K562 (cell line): ENCODE measurements at regions not wholly inside any gene's neighbourhood (a gene's known extent, or its start where the extent isn't known, plus 50 kb on each side); places are given as distances from the start of the nearest gene placed in this dataset.
A peak's percentile ranks its signal among the peaks of the same experiment; 100 is the strongest.

ENCODE experiments used
- E2F1 ChIP-seq: sonication (generic); formaldehyde crosslinking; IDR thresholded peaks from 2 replicates; pipeline ENCODE4 v1.8.1; 2023; ENCODE audit warnings: mild to moderate bottlenecking, missing genetic modification reagents, moderate library complexity
- HBP1 ChIP-seq: fragments of 450-650 bp; formaldehyde crosslinking; IDR thresholded peaks from 2 replicates; pipeline ENCODE4 v1.4.0; 2022; ENCODE audit warnings: missing genetic modification characterization
- HCFC1 ChIP-seq: IDR thresholded peaks from 2 replicates; pipeline ENCODE4 v1.6.1; 2012; ENCODE audit warnings: low read depth, low read length, improper control_type of control experiment
- HNRNPH1 ChIP-seq: fragments of 200-400 bp; formaldehyde crosslinking; optimal IDR thresholded peaks from 2 replicates; pipeline ENCODE3; 2017; ENCODE audit warnings: low read depth, mild to moderate bottlenecking, low read length, moderate library complexity
- MIER1 ChIP-seq: fragments of 450-650 bp; IDR thresholded peaks from 2 replicates; pipeline ENCODE4 v1.6.1; 2016; ENCODE audit warnings: antibody characterized with exemption, mild to moderate bottlenecking, low read depth
- SMC3 ChIP-seq: conservative IDR thresholded peaks from 2 replicates; pipeline ENCODE4 v1.6.1; 2011; ENCODE audit warnings: low read depth, low read length, improper control_type of control experiment; ENCODE audit not compliant: insufficient read depth
- SOX6 ChIP-seq: fragments of 450-650 bp; IDR thresholded peaks from 2 replicates; pipeline ENCODE4 v1.6.1; 2014; ENCODE audit warnings: mild to moderate bottlenecking
- STAT5B ChIP-seq: fragments of 250-450 bp; sonication (Bioruptor Pico); IDR thresholded peaks from 2 replicates; pipeline ENCODE4 v1.8.0; 2021; ENCODE audit warnings: mild to moderate bottlenecking, inconsistent platforms
- TBL1XR1 ChIP-seq, 2 experiments: IDR thresholded peaks; 2 replicates each; pipeline ENCODE4 v1.6.1; 2012; ENCODE audit warnings: improper control_type of control experiment in 2 of 2, low read length in 2 of 2, mild to moderate bottlenecking in 1 of 2
- ZFPM2 ChIP-seq: fragments of 250-450 bp; sonication (Bioruptor Pico); IDR thresholded peaks from 2 replicates; pipeline ENCODE4 v1.5.1; 2022; ENCODE audit warnings: mild to moderate bottlenecking
- TF ChIP-seq, protein P1 (sequence below), 3 experiments: IDR thresholded peaks in 2 of 3; conservative IDR thresholded peaks in 1 of 3; 2 replicates each; pipeline ENCODE4 v1.5.1; 2011 to 2012; ENCODE audit warnings: low read length in 3 of 3, mild to moderate bottlenecking in 3 of 3, control low read depth in 2 of 3, improper control_type of control experiment in 1 of 3, inconsistent platforms in 1 of 3, low read depth in 1 of 3, mixed read lengths in 1 of 3, moderate library complexity in 1 of 3; ENCODE audit not compliant: insufficient read depth in 2 of 3
- TF ChIP-seq, protein P2 (sequence below): IDR thresholded peaks from 2 replicates; pipeline ENCODE4 v1.6.1; 2011; ENCODE audit warnings: borderline replicate concordance, low read depth, mild to moderate bottlenecking, moderate library complexity, low read length; ENCODE audit not compliant: insufficient read depth, poor library complexity, severe bottlenecking

DNA sequence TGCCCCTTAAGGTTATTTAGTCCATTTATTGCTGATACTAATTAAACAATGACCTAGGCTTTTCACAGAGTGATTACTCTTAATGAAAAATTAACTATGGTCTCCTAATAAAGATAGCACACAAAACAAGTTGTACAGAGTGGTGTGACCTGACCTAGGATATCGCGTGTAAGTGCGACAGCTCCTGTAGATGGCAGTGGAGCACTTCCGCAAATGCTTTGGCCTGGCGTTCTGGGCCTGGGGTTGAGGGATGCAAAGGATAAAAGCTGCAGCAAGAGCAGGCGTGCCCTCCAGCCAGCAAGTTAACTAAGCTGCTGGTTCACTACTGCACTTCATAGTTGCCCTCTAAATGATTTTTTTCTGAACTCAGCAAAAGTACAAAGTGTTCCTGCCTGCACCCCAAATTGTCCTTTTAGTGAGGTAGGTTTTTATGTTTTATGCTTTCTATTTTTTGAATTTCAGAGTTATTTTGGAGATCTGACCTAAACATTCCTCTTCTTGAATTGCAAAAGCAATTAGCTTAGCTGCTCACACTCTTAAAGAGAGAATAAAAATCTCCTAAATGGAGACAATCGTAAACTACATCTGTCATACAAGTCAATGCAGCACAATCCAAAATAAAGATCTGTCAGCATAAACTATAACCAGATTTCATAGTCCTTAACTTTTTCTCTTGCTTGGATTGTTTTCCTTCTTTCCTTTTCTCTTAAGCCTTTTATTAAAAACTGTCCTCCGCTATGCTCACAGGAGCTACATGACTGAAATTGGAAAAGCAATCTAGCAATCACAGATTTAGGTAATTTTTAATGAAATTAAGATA, 379.6 kb downstream of the LRIG3 start (continued):
- TF ChIP-seq SMC3 = no peak
- TF ChIP-seq TBL1XR1 (IDR thresholded peaks at IDR 0.05; ENCODE audit: low read length in 2 of 2) = no peak
- TF ChIP-seq, protein P1, sequence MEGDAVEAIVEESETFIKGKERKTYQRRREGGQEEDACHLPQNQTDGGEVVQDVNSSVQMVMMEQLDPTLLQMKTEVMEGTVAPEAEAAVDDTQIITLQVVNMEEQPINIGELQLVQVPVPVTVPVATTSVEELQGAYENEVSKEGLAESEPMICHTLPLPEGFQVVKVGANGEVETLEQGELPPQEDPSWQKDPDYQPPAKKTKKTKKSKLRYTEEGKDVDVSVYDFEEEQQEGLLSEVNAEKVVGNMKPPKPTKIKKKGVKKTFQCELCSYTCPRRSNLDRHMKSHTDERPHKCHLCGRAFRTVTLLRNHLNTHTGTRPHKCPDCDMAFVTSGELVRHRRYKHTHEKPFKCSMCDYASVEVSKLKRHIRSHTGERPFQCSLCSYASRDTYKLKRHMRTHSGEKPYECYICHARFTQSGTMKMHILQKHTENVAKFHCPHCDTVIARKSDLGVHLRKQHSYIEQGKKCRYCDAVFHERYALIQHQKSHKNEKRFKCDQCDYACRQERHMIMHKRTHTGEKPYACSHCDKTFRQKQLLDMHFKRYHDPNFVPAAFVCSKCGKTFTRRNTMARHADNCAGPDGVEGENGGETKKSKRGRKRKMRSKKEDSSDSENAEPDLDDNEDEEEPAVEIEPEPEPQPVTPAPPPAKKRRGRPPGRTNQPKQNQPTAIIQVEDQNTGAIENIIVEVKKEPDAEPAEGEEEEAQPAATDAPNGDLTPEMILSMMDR (IDR thresholded peaks at IDR 0.05 in 2 of 3, conservative IDR thresholded peaks at IDR 0.05 in 1 of 3; ENCODE audit: insufficient read depth in 2 of 3, low read depth in 1 of 3, low read length in 3 of 3) = peak in 2 of 3 experiments; percentile 16 to 34; a peak in 1 of 6 replicates
- TF ChIP-seq HCFC1 = no peak
- no peak for TF ChIP-seq SOX6
- TF ChIP-seq HBP1 (CRISPR knock-in tag) = no peak
- no peak for TF ChIP-seq MIER1
- TF ChIP-seq, protein P2, sequence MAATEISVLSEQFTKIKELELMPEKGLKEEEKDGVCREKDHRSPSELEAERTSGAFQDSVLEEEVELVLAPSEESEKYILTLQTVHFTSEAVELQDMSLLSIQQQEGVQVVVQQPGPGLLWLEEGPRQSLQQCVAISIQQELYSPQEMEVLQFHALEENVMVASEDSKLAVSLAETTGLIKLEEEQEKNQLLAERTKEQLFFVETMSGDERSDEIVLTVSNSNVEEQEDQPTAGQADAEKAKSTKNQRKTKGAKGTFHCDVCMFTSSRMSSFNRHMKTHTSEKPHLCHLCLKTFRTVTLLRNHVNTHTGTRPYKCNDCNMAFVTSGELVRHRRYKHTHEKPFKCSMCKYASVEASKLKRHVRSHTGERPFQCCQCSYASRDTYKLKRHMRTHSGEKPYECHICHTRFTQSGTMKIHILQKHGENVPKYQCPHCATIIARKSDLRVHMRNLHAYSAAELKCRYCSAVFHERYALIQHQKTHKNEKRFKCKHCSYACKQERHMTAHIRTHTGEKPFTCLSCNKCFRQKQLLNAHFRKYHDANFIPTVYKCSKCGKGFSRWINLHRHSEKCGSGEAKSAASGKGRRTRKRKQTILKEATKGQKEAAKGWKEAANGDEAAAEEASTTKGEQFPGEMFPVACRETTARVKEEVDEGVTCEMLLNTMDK = peak; percentile 4
- no peak for TF ChIP-seq ZFPM2 (CRISPR knock-in tag)
- no peak for TF ChIP-seq HNRNPH1
- no peak for TF ChIP-seq E2F1 (CRISPR knock-in tag)
- no peak for TF ChIP-seq STAT5B (CRISPR knock-in tag)
